Dermis microvascular lymphatic vessel endothelial cell (primary cell): ENCODE measurements at regions not wholly inside any gene's neighbourhood (a gene's known extent, or its start where the extent isn't known, plus 50 kb on each side); places are given as distances from the start of the nearest gene placed in this dataset.

Source experiments
- DNase-seq, 2 donors: peaks; one replicate each; pipeline versions ENCODE4 v3.0.0 to v3.0.0-alpha.2; 2010; ENCODE audit warnings: low read depth in 2 of 2

- no peak for DNase-seq
Measured at GRCh38 chr5:158644301-158644700, 455.4 kb downstream of the EBF1 start.

- no peak for DNase-seq
Measured at GRCh38 chr5:158643840-158644239, 455.9 kb downstream of the EBF1 start.

- DNase-seq: no peak
Measured at GRCh38 chr5:158642879-158643278, 456.8 kb downstream of the EBF1 start.

- no peak for DNase-seq
Measured at GRCh38 chr5:158641016-158641415, 458.7 kb downstream of the EBF1 start.

GRCh38 chr5:158640593-158640980, 459.1 kb downstream of the EBF1 start:
- DNase-seq: no peak

GRCh38 chr5:158639881-158640592, 459.7 kb downstream of the EBF1 start:
- no peak for DNase-seq

- DNase-seq: no peak
Measured at GRCh38 chr5:158638396-158638795, 461.3 kb downstream of the EBF1 start.

- DNase-seq: no peak
Measured at GRCh38 chr5:158637039-158637438, 462.7 kb downstream of the EBF1 start.

- no peak for DNase-seq
Measured at GRCh38 chr5:158635565-158635964, 464.2 kb downstream of the EBF1 start.

GRCh38 chr5:158634714-158635113, 465.0 kb downstream of the EBF1 start:
- DNase-seq: no peak

- DNase-seq: no peak
Measured at GRCh38 chr5:158629591-158630312, 470.0 kb downstream of the EBF1 start.

GRCh38 chr5:158626718-158627117, 473.0 kb downstream of the EBF1 start:
- DNase-seq: no peak

- no peak for DNase-seq
Measured at GRCh38 chr5:158623971-158624370, 475.7 kb downstream of the EBF1 start.

GRCh38 chr5:158621391-158621790, 478.3 kb downstream of the EBF1 start:
- no peak for DNase-seq

- DNase-seq: no peak
Measured at GRCh38 chr5:158619083-158619788, 480.5 kb downstream of the EBF1 start.

- no peak for DNase-seq
Measured at GRCh38 chr5:158618256-158618655, 481.5 kb downstream of the EBF1 start.

GRCh38 chr5:158616707-158617106, 483.0 kb downstream of the EBF1 start:
- no peak for DNase-seq

- DNase-seq: no peak
Measured at GRCh38 chr5:158614951-158615350, 484.8 kb downstream of the EBF1 start.

- DNase-seq: no peak
Measured at GRCh38 chr5:158611581-158611980, 488.1 kb downstream of the EBF1 start.

- DNase-seq: no peak
Measured at GRCh38 chr5:158610051-158610415, 489.7 kb downstream of the EBF1 start.

- DNase-seq: no peak
Measured at GRCh38 chr5:158609333-158610050, 490.2 kb downstream of the EBF1 start.

GRCh38 chr5:158607088-158607487, 492.6 kb downstream of the EBF1 start:
- DNase-seq: no peak
